WTC11 (cell line): ENCODE measurements at regions not wholly inside any gene's neighbourhood (a gene's known extent, or its start where the extent isn't known, plus 50 kb on each side); places are given as distances from the start of the nearest gene placed in this dataset.

ENCODE experiments used
- CREM ChIP-seq: sonication (generic); formaldehyde crosslinking; IDR thresholded peaks from 2 replicates; pipeline ENCODE4 v1.8.1; 2022; ENCODE audit warnings: mild to moderate bottlenecking, missing genetic modification reagents, moderate library complexity
- CTCF ChIP-seq: fragments of 200-600 bp; IDR thresholded peaks from 2 replicates; pipeline ENCODE4 v1.8.0; 2022; ENCODE audit warnings: antibody characterized with exemption
- ESRRA ChIP-seq: sonication (generic); formaldehyde crosslinking; IDR thresholded peaks from 2 replicates; pipeline ENCODE4 v1.8.1; 2022; ENCODE audit warnings: mild to moderate bottlenecking, missing genetic modification reagents, borderline replicate concordance
- ZBTB21 ChIP-seq: sonication (generic); formaldehyde crosslinking; IDR thresholded peaks from 2 replicates; pipeline ENCODE4 v1.8.1; 2023; ENCODE audit warnings: mild to moderate bottlenecking, missing genetic modification reagents, borderline replicate concordance

DNA sequence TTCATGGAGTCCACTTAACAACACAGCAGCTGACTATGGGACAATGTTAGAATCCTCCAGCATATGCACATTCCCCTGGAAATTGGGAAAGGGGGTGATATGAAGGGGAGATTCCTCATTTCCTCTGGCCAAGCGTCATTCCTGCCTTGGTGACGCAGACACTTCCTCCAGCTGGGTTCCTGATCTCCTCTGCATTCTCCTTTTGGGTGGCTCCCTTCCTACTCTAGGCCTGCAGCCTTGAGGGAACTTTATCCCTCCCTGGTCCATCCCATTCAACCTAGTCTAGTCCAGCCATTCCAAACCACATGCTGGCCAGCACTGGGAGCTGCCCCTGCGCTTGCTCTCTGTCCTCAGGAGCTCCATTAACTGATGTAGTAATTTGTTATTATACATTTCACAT is 216.8 kb downstream of the VAPA start:
- TF ChIP-seq CTCF (no peak), ZBTB21 (CRISPR knock-in tag) (no peak), CREM (CRISPR knock-in tag) (no peak), ESRRA (CRISPR knock-in tag) (no peak)
